Epithelial cell of prostate (primary cell): ENCODE measurements at regions not wholly inside any gene's neighbourhood (a gene's known extent, or its start where the extent isn't known, plus 50 kb on each side); places are given as distances from the start of the nearest gene placed in this dataset.
"Not testable (repeated sequence)": the region's sequence is repeated elsewhere in the genome, so short reads cannot be mapped to it uniquely, and the experiment has no call there.

ENCODE experiments used
- DNase-seq: peaks from one replicate; pipeline ENCODE4 v3.0.0-alpha.2; 2011; ENCODE audit warnings: low read depth, low spot score
- H3K27ac ChIP-seq: fragments of 450-650 bp; 2 replicates; pipeline ENCODE4 v1.5.1; 2017; ENCODE audit warnings: mild to moderate bottlenecking

DNA sequence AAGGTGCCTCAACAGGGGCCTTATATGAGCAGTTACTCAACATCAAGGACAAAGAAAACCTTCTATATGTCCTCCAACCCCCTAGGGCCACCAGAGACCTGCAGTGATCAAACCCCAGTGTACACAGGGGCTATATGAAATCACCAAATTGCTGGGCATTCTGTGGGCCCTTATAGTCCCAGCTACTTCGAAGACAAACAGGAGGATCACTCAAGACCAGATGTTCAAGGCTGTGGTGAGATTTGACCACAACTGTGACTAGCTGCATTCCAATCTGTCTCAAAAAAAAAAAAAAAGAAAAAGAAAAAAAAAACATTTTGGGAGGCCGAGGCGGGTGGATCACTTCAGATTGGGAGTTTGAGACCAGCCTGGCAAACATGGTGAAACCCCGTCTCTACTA lies 51.0 kb upstream of the PRB2 start:
- no peak overlapping the region for H3K27ac ChIP-seq
- DNase-seq = no peak

DNA sequence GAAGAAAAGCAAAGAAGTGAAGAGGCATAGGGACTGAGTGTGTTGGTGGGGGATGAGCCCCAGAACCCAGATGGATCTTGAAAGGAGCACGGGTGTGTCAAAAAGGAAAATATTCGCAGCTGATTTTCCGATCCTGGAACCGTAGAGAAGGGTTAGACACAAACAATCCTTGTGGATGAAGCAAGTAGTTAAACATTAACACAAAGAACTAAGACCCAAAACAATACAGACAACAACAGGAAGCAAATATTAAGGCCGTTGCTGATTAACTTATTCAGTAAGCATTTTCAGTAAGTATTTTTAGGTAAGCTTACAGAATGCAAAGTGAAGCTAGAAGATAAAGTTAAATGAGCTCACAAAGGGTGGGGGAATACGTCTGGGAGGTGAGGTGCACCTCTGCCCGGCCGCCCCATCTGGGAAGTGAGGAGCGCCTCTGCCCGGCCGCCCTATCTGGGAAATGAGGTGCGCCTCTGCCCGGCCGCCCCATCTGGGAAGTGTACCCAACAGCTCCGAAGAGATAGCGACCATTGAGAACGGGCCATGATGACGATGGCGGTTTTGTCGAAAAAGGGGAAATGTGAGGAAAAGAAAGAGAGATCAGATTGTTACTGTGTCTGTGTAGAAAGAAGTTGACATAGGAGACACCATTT lies 62.8 kb upstream of the PRB2 start:
- H3K27ac ChIP-seq = no peak overlapping the region
- DNase-seq = no peak

DNA sequence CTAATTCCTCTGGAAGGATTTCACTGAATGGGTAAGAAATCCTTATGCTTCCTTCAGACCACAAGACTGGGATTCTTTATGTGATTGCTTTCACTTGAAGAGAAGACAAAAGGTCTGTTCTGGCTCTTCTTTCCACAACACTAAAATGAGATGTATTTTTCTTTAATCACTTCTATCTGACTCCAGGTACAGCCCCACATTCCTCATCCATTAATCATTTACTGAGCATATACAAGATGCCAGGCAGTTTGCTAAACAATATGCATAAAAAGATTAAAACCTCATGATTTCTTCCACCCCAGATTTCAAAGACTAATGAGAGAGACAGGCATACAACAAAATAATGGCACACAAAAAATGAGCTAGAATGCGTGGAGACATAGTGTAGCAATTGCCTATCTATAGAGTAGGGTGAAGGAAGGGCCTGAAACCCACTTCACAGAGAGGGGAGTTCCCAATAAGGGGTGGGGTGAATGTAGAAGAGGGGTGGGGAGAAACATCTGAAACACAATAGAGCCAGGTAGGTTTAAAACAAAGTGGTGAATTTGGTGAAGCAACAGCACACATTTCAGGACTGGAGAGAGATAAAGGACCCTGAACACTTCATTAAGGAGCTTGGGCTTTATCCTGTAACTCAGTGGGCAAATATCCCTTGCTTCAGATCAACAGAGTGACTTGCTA lies 65.1 kb upstream of the PRB2 start:
- H3K27ac ChIP-seq = no peak overlapping the region
- no peak for DNase-seq

- H3K27ac ChIP-seq = no peak overlapping the region
- DNase-seq = no peak
Observed at GRCh38 chr12:11461433-11461832, 66.1 kb upstream of the PRB2 start.

DNA sequence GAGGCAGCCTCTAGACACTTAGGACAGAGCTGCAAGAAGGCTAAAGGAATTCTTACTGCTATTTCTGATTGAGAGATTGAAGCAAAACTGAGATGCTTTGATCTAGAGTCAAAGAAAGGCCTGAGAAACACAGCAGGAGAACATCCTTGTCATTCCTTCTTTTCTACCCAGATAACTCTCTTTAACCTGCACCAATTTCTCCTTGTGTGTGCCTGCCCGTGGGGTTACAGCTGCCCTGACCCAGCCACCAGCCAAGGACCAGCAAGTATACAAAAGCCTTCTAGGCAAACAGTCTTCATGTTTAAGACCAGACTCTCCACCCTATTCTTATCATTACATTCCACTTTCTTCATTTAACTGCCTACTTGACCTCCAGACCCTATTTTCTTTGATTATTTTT lies 81.7 kb upstream of the PRB2 start:
- DNase-seq = no peak
- no peak overlapping the region for H3K27ac ChIP-seq

GRCh38 chr12:11482955-11483354 lies 87.6 kb upstream of the PRB2 start:
- no peak for DNase-seq
- H3K27ac ChIP-seq = no peak overlapping the region

DNA sequence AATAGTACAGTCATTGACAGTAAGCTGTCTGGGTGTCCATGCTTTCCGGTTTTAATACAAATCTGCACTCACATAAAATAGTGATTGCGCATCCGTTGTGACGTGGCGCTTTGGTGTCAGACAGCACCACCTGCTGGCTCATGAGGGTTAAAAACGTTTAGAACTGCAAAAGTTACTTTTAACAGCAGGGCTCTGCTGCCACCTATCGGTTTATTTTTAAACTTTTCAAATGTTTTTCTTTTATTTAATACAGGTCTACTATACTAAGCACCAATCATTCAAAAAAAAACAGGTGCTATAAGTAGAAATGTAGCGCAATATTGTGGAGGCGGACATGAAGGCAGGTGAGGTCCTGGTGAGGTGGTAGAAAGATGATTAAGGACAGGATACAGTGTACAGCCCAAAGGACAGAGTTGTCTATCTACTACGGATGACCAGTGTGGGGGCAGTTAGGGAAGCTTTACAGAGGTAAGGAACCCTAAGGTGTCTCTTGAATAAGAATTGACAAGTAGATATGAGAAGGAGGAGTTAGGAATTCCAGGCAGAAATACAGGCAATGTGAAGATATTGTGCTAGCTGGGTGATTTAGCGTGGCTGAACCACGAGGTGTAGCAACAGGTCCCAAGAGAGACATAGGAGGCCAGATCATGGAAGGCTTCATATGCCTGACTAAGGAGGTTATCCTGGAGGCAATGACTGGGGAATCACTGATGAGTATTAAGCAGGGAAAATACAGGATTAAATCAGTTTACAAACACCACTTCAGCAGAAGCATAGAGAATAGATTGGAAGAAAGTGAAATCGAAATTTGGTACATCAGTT lies 91.5 kb upstream of the PRB2 start:
- peak; percentile 22 for DNase-seq
- H3K27ac ChIP-seq = no peak overlapping the region

DNA sequence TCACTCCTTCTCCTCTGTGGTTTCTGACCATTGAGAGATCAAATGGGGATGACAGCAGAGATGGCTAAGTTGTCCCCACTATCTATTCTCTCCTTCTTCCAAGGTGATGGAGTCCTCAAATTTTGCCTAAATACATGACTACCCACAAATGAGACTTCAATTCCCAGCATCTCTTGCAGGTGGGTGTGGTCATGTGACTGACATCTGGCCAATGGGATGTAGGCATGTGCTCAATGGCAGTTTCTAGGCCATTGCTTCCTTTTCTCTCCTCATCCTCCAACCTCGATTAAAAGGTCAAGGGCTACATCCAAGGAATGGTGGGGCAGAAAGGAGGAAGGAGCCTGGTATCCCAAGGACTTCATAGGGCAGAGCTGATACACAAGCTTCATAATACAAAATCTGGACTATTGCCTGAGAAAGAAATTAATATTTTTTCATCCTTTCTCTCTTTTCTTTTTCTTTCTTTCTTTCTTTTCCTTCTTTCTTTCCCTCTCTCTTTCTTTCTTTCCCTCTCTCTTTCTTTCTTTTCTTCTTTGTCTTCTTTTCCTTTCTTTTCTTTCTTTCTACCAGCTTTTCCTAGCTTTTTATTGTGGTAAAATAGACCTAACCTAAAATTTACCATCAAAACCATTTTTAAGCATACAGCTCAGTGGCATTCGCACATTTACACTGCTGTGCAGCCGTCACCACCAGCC lies 100.9 kb upstream of the PRB2 start:
- no peak overlapping the region for H3K27ac ChIP-seq
- DNase-seq = no peak

- no peak overlapping the region for H3K27ac ChIP-seq
- no peak for DNase-seq
Observed at GRCh38 chr12:11497438-11497837, 102.1 kb upstream of the PRB2 start.

GRCh38 chr12:11497995-11498394 lies 102.6 kb upstream of the PRB2 start:
- DNase-seq = no peak
- no peak overlapping the region for H3K27ac ChIP-seq

GRCh38 chr12:11498574-11498973 lies 103.2 kb upstream of the PRB2 start:
- DNase-seq, H3K27ac ChIP-seq: not testable (repeated sequence)

- DNase-seq = no peak
- H3K27ac ChIP-seq = no peak overlapping the region
Observed at GRCh38 chr12:11499806-11500187, 104.4 kb upstream of the PRB2 start.

DNA sequence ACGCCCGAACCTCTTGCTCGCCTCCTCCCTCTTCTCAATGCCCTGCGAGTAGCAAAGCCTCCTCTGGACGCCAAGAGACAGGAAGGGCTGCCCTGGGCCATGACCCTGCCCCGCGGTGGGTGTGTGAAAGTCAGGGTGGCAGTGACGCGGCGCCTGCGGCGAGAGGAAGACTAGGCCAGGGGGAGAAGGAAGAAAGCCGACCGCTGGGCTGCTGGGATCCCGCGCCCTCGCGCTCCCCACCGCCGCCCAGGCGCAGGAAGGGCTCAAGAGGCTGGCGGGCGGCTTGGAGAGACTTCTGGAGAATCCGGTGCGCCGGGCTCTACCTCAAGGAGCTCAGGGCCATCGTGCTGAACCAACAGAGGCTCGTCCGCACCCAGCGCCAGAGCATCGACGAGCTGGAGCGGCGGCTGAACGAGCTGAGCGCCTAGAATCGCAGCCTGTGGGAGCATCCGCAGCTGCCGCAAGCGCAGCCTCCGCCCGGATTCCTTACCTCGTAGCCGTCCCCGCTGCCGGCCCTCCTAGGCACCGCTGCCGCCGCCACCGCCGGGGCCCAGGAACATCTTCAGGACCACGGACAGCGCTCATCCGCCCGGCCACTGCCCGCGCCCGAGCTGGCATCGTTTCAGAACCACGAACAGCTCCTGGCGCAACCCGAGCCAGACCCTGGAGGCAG lies 105.0 kb upstream of the PRB2 start:
- no peak overlapping the region for H3K27ac ChIP-seq
- no peak for DNase-seq

- H3K27ac ChIP-seq = no peak overlapping the region
Observed at GRCh38 chr12:11500861-11501230, 105.5 kb upstream of the PRB2 start.

DNA sequence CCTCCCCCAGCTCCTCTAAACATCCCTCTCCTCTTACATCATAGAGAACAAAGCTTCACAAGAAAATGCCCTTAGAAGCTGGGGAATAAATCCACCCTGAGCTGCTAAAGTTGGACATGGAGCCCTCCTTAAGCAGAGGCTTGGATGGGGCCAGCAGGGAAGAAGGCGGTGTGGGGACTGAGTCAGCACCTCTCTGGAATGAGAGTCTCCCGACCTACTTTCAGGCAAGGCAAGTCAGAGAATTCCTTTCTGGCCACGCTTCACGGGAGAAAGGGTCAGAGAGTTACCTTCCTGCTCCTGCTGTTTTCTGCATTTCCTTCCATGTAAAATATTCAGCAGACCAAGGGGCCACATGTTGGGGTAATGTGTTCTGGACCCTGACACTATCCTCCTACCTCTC lies 113.3 kb upstream of the PRB2 start:
- no peak overlapping the region for H3K27ac ChIP-seq
- DNase-seq = no peak

More at GRCh38 chr12:11500861-11501230, 105.5 kb upstream of the PRB2 start:
- DNase-seq = no peak

DNA sequence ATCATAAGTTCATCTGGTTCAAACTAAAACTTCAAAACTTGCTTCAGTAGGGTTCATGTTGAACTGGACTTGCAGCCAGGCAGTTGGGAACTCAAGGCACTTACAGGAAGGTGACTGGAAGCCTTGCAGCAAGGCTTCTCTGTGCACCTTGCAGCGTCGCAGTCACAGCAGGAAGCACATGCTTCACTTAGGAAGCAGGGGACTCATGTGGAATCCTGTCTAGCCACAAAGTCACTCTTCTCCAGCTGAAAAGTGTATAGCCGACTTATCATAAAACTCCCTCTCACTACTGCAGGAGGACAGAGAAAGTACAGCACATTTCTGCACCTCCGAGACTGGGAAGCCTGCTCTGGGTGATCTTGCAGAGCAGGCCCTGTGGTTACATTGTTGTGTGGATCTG lies 114.0 kb upstream of the PRB2 start:
- no peak overlapping the region for H3K27ac ChIP-seq
- DNase-seq = no peak

- H3K27ac ChIP-seq = no peak overlapping the region
- no peak for DNase-seq
Observed at GRCh38 chr12:11510671-11511070, 115.3 kb upstream of the PRB2 start.

- DNase-seq = no peak
- H3K27ac ChIP-seq = no peak overlapping the region
Observed at GRCh38 chr12:11513288-11513687, 117.9 kb upstream of the PRB2 start.

DNA sequence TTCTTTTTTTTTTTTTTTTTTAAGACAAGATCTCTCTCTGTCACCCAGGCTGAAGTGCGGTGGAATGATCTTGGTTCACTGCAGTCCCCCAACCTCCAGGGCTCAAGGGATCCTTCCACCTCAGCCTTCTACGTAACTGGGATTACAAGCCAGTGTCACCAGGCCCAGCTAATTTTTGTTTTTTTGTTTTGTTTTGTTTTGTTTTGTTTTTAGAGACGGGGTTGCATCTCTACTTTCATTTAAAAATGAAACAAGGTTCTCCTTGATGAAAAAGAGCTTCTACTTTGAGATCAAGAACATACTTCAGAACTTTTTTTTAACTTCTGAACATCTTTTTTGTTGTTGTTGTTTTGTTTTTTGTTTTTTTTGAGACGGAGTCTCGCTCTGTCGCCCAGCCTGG lies 121.7 kb upstream of the PRB2 start:
- no peak for DNase-seq

GRCh38 chr12:11524446-11524845 lies 125.0 kb upstream of the ETV6 start:
- H3K27ac ChIP-seq = no peak overlapping the region
- no peak for DNase-seq

More for the DNA sequence above, 121.7 kb upstream of the PRB2 start:
- no peak overlapping the region for H3K27ac ChIP-seq
